ENCODE measurements at regions not wholly inside any gene's neighbourhood (a gene's known extent, or its start where the extent isn't known, plus 50 kb on each side); places are given as distances from the start of the nearest gene placed in this dataset.
A peak's percentile ranks its signal among the peaks of the same experiment; 100 is the strongest.

DNA sequence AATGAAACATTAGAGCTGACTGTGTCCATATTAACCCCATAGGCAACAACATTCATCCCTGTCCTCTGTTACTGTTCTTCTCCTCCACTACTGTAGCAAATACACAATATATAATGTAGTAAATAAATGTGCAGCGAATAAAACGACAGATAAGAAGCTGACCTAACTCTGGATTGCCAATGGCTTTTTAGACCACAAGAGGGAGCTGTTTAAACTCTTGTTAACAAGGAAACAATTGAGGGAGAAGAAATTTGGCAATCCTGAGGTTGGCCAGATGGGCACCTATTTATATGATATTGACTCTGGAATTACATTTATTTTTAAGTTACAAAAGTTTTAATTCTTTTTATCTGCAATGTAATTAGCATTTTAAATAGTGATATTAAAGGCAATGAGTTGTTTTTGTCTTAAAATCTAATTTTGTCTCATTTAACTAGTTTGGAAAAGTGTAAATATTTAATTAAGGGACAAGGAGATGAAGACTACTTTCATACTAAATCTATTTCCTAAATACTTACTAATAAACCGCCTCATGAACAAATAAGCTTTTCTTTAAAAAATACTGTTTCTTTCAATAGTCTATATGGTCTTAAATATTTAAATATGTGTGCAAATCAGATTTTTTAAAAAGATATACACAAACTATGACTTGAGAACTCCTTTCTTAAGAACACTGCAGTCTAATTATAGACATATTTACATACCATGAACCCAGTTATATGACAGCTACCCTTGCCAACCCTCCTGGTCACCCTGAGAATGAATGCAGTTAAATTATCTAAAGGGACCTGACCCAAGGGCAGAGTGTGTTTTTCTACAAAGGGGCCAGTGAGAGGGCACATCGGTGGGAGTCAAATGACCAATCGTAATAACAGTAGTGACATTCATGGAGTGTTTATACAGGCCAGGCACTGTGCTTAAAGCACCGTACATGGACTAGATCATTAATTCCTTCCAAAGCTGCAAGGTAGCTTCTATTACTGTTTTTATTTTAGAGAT is 52.9 kb upstream of the HPF1 start:
- Histone ChIP-seq H3K9ac (no peak overlapping the region), H3K4me1 (no peaks in the 10 kb centered on the region), H3K27me3 (no peaks in the 10 kb centered on the region), H3F3A (ENCODE audit: low read depth) (no peaks in the 10 kb centered on the region), H3K9me3 (ENCODE audit: low read depth) (no peaks in the 10 kb centered on the region), H4K20me1 (ENCODE audit: low read depth) (no peaks in the 10 kb centered on the region), H3K4me2 (no peak overlapping the region), H3K79me2 (ENCODE audit: low read depth) (no peaks in the 10 kb centered on the region), H3K36me3 (no peaks in the 10 kb centered on the region), H3K4me3 (no peak overlapping the region), H3K27ac (no peak overlapping the region), H2AFZ (replicated peaks) (no peak overlapping the region)
- Mint-ChIP-seq H3K36me3 (no peaks in the 10 kb centered on the region), H3K4me3 (no peak overlapping the region), H3K9me3 (no peaks in the 10 kb centered on the region), H3K4me1 (no peaks in the 10 kb centered on the region), H3K27ac (no peak overlapping the region), H3K27me3 (ENCODE audit: insufficient read depth, low read depth) (no peaks in the 10 kb centered on the region)
- DNase-seq (ENCODE audit: low spot score): peak; percentile 88
- TF ChIP-seq CTCF (IDR thresholded peaks at IDR 0.05) (peak; percentile 92), EZH2phosphoT487 (IDR thresholded peaks at IDR 0.05) (no peak)

DNA sequence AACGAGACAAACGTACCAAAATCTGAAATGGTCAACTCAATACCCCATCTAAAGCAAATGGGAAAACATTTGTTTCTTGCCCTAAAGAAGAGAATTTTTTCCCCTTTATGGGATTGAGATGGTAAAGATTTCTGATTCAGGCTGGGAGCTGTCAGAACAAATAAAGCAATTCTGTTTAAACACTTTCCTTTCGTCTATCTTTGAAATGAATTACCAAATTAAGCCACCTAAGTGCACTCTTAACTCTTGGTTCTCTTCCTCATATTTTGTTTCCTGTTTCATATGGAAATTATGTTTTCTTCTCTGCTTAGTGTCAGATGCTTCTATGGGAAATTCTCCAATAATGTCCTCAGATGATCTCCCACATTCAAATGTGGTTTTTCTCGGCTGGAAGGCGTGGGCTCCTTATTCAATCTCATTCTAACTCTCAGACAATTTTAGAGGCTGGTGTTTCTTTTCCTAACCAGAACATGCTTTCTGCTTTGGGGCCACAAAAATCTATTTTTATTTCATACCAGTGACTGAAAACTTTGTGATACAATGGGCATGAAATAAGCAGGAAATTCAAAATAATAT is 50.3 kb upstream of the HPF1 start:
- Mint-ChIP-seq H3K27ac (no peak overlapping the region), H3K4me1 (no peaks in the 10 kb centered on the region), H3K9me3 (no peaks in the 10 kb centered on the region), H3K36me3 (no peaks in the 10 kb centered on the region), H3K27me3 (ENCODE audit: insufficient read depth, low read depth) (no peaks in the 10 kb centered on the region), H3K4me3 (no peak overlapping the region)
- no peaks in the 10 kb centered on the region for H3K9me3 ChIP-seq (ENCODE audit: low read depth)
- H3K4me1 ChIP-seq: no peaks in the 10 kb centered on the region
- H3F3A ChIP-seq (ENCODE audit: low read depth): no peaks in the 10 kb centered on the region
- no peak overlapping the region for H3K27ac ChIP-seq
- no peak overlapping the region for H2AFZ ChIP-seq (replicated peaks)
- H3K79me2 ChIP-seq (ENCODE audit: low read depth): no peaks in the 10 kb centered on the region
- no peak overlapping the region for H3K4me2 ChIP-seq
- TF ChIP-seq EZH2 (IDR thresholded peaks at IDR 0.05) (no peak), EZH2phosphoT487 (IDR thresholded peaks at IDR 0.05) (no peak), CTCF (IDR thresholded peaks at IDR 0.05) (no peak)
- H3K27me3 ChIP-seq: no peaks in the 10 kb centered on the region
- no peaks in the 10 kb centered on the region for H3K36me3 ChIP-seq
- H4K20me1 ChIP-seq (ENCODE audit: low read depth): no peaks in the 10 kb centered on the region
- H3K9ac ChIP-seq: no peak overlapping the region
- H3K4me3 ChIP-seq: no peak overlapping the region
- no peak for DNase-seq (ENCODE audit: low spot score)

All from neural progenitor cell (in vitro differentiated cells).